Umbilical cord (tissue), 1 donor: ENCODE measurements at regions not wholly inside any gene's neighbourhood (a gene's known extent, or its start where the extent isn't known, plus 50 kb on each side); places are given as distances from the start of the nearest gene placed in this dataset.
"Not testable (repeated sequence)": the region's sequence is repeated elsewhere in the genome, so short reads cannot be mapped to it uniquely, and the experiment has no call there.

ENCODE experiments used
- DNase-seq: peaks from one replicate; pipeline ENCODE4 v3.0.0-alpha.2; 2015; ENCODE audit warnings: low spot score

DNA sequence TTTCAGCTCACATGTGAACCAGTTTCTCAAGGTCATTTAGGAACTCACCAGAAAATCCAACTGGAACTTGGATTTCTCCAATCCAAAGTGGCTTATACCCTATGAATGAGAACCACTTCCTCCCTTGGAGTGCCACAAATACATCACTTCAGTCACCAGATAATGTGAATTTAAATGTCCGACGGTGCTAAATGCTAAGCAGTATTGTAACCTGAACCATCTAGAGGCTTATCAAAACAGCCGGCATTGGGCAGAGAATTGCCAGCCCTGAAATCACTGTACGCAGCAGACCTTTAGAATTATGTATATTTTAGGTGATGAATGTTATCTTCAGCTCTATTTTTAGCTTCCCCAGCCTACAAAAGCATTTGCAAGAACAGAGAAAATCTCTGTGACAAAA lies 76.8 kb upstream of the COX20 start:
- DNase-seq: no peak

DNA sequence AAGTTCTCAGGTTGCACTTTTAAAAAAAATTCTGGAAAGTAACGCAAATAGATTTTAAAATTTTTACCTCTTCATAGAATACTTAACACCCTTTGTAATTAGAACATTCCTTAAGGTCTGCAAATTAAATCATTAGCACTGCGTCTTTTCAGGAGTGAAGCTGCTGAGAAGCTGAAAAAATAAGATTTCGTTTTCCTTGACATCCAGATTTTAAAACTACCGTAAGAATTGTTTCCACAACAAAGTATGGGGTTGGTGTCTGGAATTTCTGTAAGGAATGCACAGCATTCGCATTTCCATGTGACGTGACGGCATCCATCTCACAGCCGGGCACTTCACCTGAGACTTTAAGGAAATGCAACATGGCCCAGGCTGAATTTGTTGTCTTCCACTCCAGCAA lies 76.3 kb upstream of the COX20 start:
- DNase-seq: no peak

DNA sequence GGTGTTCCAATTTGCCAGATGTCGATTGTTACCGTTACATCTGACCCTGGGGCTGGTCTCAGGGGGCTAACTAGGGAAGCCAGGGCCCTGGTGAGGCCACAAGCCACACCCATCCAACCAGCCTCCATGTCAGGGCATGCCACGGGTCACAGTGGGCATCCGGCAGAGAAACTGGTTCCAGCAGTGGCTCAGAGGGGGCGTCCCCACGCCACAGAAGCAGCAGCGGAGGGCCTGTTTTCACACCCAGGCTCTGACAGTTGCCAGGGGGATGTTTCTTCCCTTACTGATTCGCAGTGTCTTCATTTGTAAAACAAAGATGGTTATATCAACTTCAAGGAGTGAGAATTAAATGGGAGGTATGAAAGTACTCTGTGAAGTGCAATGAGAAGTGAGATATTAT lies 75.0 kb upstream of the COX20 start:
- no peak for DNase-seq

DNA sequence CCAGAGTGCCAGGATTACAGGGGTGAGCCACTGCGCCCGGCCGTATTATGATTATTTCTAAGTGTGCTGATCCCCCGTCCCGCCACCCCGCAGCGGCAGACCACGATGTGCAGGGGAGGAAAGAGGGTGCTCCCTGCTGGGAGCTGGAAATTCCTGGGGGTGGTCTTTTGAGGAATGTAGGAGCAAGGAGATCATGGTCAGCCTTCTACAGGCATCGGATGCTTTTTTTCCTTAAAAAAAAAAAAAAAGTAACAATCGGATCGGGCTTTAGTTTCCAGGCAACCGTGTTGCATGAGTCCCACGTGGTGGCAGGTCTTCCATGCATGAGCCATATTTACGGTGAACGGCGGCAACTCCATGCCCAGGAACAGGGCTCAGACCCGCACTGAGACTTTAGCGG lies 74.2 kb upstream of the COX20 start:
- DNase-seq: no peak

DNA sequence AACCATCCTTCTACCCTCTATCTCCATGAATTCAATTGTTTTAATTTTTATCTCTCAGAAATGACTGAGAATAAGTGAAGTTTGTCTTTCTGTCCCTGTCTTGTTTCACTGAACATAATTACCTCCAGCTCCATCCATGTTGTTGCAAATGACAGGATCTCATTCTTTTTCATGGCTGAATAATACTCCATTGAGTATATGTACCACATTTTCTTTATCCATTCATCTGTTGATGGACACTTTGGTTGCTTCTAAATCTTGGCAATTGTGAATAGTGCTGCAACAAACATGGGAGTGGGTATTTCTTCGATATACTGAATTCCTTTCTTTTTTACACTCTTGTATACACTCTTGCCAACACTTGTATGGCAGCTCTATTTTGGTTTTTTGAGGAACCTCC lies 72.8 kb upstream of the COX20 start:
- DNase-seq: no peak

DNA sequence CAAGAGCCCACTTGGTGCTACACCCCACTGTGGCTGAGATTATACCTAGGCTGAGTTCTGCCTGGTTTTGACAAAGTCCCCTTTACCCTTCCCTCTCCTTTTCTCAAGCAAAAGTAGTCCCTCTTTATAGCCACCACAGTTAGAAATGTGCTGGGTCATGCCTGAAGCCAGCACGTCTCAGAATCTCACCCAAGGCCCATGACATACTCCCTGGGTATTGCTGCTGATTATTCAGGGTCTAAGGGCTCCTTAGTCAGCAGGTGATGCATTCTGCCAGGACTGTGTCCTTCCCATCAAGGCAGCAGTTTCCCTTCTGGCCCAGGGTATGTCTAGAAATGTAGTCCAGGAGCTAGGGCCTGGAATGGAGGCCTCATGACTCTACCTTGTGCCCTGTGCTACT lies 67.3 kb upstream of the COX20 start:
- no peak for DNase-seq

DNA sequence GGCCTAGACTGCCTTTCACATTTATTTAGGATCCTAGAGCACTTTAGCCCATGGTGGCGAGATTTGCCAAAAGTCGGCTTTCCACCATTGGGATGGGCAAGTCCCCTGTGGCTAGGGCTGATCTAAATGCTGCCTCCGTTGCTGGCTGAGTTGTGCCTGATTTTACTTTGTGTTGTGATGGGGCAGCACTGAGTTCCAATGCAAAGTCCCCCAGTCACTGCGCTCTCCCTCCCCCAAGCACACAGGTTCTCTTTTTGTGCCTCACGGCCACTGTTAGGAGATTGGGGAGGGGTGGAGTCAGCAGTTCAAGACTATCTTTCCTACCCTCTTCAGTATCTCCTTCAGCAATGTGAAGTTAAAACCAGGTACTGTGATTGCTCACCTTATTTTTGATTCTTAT lies 66.7 kb upstream of the COX20 start:
- no peak for DNase-seq

DNA sequence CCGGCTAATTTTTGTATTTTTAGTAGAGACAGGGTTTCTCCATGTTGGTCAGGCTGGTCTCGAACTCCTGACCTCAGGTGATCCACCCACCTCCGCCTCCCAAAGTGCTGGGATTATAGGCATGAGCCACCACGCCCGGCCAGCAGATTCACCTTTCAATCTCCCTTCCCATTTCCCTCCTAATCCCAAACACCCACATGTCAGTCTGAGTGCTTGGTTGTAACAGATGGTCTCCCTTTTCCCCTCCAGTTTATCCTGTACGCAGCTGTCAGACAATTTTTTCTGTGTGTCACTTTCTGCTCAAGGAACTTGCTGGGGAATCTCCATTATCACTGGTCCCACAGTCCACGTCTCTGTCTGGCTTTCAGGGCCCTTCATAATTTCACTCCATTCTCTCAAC lies 64.9 kb upstream of the COX20 start:
- DNase-seq: not testable (repeated sequence)

DNA sequence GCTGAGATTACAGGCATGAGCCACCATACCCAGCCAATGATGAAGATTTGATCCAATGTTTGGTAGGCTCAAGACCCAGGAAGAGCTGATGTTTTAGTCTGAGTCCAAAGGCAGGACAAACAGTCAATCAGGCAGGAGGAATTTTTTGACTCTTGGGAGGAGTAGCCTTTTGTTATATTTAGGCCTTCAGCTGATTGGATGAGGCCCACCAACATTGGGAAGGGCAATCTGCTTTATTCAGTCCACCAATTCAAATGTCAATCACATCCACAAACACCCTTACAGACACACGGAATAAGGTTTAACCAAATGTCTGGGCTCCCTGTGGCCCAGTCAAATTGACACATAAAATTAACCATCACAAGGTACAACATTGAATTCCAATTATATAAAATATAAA lies 61.9 kb upstream of the COX20 start:
- no peak for DNase-seq

DNA sequence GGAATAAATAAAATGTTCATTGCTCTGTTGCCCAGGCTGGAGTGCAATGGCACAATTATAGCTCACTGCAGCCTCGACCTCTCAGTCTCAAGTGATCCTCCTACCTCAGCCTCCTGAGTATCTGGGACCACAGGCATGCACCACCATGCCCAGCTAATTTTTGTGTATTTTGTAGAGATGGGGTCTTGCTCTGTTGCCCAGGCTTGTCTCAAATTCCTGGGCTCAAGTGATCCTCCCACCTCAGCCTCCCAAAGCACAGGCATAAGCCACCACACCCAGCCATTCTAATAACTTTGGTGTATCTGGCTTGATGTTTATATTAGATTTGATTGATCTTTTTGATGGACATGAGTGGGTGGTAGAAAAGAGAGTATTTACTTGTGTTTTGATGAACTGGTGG lies 58.7 kb upstream of the COX20 start:
- DNase-seq: not testable (repeated sequence)

DNA sequence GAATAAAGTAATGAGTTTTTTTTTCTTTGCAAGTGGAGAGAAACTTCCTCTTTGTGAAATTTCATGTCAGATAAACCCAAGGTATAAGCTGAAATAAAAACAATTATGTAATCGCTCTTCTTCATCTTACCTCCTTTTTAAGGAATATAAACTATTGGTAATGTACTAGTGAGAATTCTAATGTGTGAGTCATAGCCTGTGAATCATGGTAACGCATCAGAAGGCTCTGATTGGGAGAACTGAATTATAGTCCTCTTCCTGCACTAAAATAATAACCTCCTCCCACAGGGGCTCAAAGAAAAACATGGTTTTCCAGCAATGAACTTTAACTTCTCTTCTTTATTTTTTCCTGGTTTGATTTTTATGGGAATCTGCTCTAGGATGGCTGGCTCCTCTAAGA lies 57.1 kb upstream of the COX20 start:
- peak; percentile 13 for DNase-seq

DNA sequence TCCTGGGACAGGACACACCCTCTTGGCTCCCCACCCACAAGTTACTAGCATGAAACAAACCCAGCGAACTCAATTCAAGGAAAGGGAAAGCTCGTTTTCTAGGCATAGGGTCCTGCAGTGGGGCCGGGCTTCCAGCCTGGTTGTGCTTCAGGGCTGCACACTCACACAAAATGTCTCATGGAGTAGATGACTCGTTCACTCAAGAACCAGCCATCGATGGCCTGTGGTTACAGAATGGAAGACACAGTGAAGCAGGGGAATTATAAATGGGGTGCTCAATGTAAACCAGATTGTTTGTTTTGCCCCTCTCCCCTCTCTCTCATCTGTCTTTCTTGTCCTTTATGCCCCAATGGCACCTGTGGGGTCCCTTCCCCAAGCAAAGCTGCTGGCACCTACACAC lies 56.0 kb upstream of the COX20 start:
- no peak for DNase-seq

DNA sequence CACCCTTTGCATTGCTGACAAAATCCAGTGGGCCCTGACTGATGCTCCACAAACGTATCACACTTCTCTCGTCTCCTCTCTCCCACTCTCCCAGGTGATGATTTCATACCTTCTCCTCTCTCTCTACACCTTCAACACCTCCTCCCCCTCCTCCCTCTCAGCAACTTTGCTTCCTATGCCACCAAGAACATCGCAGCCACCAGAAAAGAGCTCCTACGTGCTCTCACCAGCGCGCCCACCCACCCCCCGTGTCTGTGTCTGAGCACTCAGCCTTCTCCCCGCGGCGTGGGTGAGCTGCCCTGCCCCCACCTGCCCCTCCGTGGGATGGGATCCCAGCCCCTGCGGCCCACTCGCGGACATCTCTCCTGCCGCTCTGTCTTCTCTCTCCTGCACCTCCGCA lies 55.1 kb upstream of the COX20 start:
- no peak for DNase-seq

DNA sequence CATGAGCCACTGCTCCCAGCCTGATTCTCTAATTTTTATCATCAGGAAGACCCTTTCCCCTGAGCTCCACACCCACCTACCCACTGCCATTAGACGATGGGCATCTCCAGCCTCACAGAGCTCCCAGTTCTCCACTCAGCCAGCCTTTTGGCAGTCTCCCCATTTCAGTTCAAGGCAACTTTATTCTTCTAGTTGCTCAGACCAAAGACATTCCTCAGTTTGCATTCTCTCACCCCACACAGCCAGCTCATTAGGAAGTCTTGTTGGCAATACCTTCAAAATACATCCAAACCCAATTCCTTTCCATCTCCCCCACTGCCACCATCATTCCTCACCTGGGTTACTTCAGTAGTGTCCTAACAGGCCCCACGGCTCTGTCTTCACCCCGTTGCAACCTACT lies 53.4 kb upstream of the COX20 start:
- DNase-seq: no peak

DNA sequence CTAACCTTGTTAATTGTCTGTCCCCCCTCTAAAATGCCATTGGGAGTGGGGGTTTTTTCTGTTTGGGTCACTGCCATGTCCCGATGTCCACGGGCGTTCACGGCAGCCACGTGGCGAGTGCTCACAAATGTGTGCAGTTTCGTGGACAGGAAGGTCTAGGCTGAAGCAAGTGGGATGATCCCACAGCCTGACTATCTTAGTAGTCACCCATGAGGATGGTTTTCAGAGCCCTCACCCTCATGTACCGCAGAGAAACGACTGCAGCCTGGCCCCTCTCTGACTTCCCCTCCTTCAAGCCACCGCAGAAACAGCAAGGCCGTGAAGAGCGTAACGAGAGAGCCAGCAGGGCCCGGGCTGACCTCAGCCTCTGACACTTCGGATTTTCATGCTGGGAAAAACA lies 52.3 kb upstream of the COX20 start:
- no peak for DNase-seq
